SH-SY5Y (cell line): ENCODE measurements at regions not wholly inside any gene's neighbourhood (a gene's known extent, or its start where the extent isn't known, plus 50 kb on each side); places are given as distances from the start of the nearest gene placed in this dataset.

Source experiments
- GATA2 ChIP-seq: IDR thresholded peaks from 2 replicates; pipeline ENCODE4 v1.6.1; 2011; ENCODE audit warnings: mild to moderate bottlenecking, low read depth, low read length
- GATA3 ChIP-seq: IDR thresholded peaks from 2 replicates; pipeline ENCODE4 v1.6.1; 2011; ENCODE audit warnings: low read depth, mild to moderate bottlenecking, low read length, moderate library complexity

GRCh38 chr5:112483704-112484103, 64.6 kb upstream of the EPB41L4A start:
- TF ChIP-seq GATA2: no peak
- TF ChIP-seq GATA3: no peak
